GM19467 (cell line): ENCODE measurements at regions not wholly inside any gene's neighbourhood (a gene's known extent, or its start where the extent isn't known, plus 50 kb on each side); places are given as distances from the start of the nearest gene placed in this dataset.

ENCODE experiments used
- ATAC-seq: cut with Tn5 transposase; IDR thresholded peaks from one replicate; pipeline ENCODE4 v1.9.1; 2021; ENCODE audit warnings: mild to moderate bottlenecking, moderate library complexity; ENCODE audit not compliant: unreplicated experiment

- ATAC-seq, result no peak
Measured at GRCh38 chr10:8993864-8994263, 939.4 kb downstream of the GATA3 start.

GRCh38 chr10:8998751-8999150 is 944.3 kb downstream of the GATA3 start:
- ATAC-seq, result no peak

- ATAC-seq, result no peak
Measured at GRCh38 chr10:9003122-9003521, 948.6 kb downstream of the GATA3 start.

- no peak for ATAC-seq
Measured at GRCh38 chr10:9004736-9005135, 950.2 kb downstream of the GATA3 start.

GRCh38 chr10:9009505-9009904 is 955.0 kb downstream of the GATA3 start:
- no peak for ATAC-seq

GRCh38 chr10:9010093-9010492 is 955.6 kb downstream of the GATA3 start:
- no peak for ATAC-seq

- ATAC-seq, result no peak
Measured at GRCh38 chr10:9010931-9011670, 956.6 kb downstream of the GATA3 start.

- ATAC-seq, result no peak
Measured at GRCh38 chr10:9012312-9012711, 957.8 kb downstream of the GATA3 start.

- ATAC-seq, result no peak
Measured at GRCh38 chr10:9015005-9015404, 960.5 kb downstream of the GATA3 start.

GRCh38 chr10:9015447-9015846 is 961.0 kb downstream of the GATA3 start:
- no peak for ATAC-seq

- no peak for ATAC-seq
Measured at GRCh38 chr10:9016930-9017329, 962.4 kb downstream of the GATA3 start.

GRCh38 chr10:9018195-9019173 is 964.0 kb downstream of the GATA3 start:
- ATAC-seq, result no peak

- ATAC-seq, result no peak
Measured at GRCh38 chr10:9023206-9023605, 968.7 kb downstream of the GATA3 start.

- ATAC-seq, result no peak
Measured at GRCh38 chr10:9024210-9024609, 969.7 kb downstream of the GATA3 start.

GRCh38 chr10:9028231-9028630 is 973.7 kb downstream of the GATA3 start:
- ATAC-seq, result no peak

GRCh38 chr10:9035355-9035754 is 980.9 kb downstream of the GATA3 start:
- no peak for ATAC-seq

GRCh38 chr10:9036711-9037204 is 982.3 kb downstream of the GATA3 start:
- no peak for ATAC-seq

GRCh38 chr10:9038146-9038714 is 983.7 kb downstream of the GATA3 start:
- no peak for ATAC-seq

GRCh38 chr10:9043466-9043865 is 989.0 kb downstream of the GATA3 start:
- no peak for ATAC-seq

GRCh38 chr10:9045311-9045710 is 990.8 kb downstream of the GATA3 start:
- no peak for ATAC-seq

- ATAC-seq, result no peak
Measured at GRCh38 chr10:9051328-9051974, 997.0 kb downstream of the GATA3 start.
